Liver (tissue), 8 donors: ENCODE measurements at regions not wholly inside any gene's neighbourhood (a gene's known extent, or its start where the extent isn't known, plus 50 kb on each side); places are given as distances from the start of the nearest gene placed in this dataset.
"Not testable (repeated sequence)": the region's sequence is repeated elsewhere in the genome, so short reads cannot be mapped to it uniquely, and the experiment has no call there.

Experiments used
- DNase-seq: peaks from one replicate; pipeline ENCODE4 v3.0.0-alpha.2; 2017; ENCODE audit warnings: low spot score
- H3K27ac ChIP-seq, 2 donors: one replicate each; pipeline ENCODE4 v1.7.0; 2013; ENCODE audit warnings: inconsistent platforms in 2 of 2, low read length in 2 of 2, control low read depth in 1 of 2, low read depth in 1 of 2, mild to moderate bottlenecking in 1 of 2
- H3K27me3 ChIP-seq, 4 donors: one replicate each; pipeline versions ENCODE4 v1.6.1 to v1.7.0; 2013; ENCODE audit warnings: low read length in 3 of 4, inconsistent platforms in 1 of 4, mild to moderate bottlenecking in 1 of 4, moderate library complexity in 1 of 4; ENCODE audit not compliant: control insufficient read depth in 4 of 4, insufficient read depth in 4 of 4
- H3K36me3 ChIP-seq, 4 donors: one replicate each; pipeline versions ENCODE4 v1.6.1 to v1.7.0; 2013; ENCODE audit warnings: low read length in 3 of 4, mild to moderate bottlenecking in 3 of 4, low read depth in 1 of 4, moderate library complexity in 1 of 4; ENCODE audit not compliant: control insufficient read depth in 4 of 4, insufficient read depth in 3 of 4
- H3K4me1 ChIP-seq, 4 donors: one replicate each; pipeline versions ENCODE4 v1.6.1 to v1.7.0; 2013; ENCODE audit warnings: low read length in 3 of 4, mild to moderate bottlenecking in 3 of 4, moderate library complexity in 1 of 4; ENCODE audit not compliant: control insufficient read depth in 4 of 4, insufficient read depth in 4 of 4
- H3K4me3 ChIP-seq, 3 donors: one replicate each; pipeline versions ENCODE4 v1.6.1 to v1.7.0; 2013; ENCODE audit warnings: low read length in 3 of 3, control low read depth in 1 of 3, low read depth in 1 of 3, mild to moderate bottlenecking in 1 of 3
- H3K9ac ChIP-seq, 2 donors: one replicate each; pipeline ENCODE4 v1.7.0; 2013; ENCODE audit warnings: low read length in 2 of 2, mild to moderate bottlenecking in 2 of 2, moderate library complexity in 2 of 2, control low read depth in 1 of 2, low read depth in 1 of 2
- H3K9me3 ChIP-seq, 4 donors: one replicate each; pipeline versions ENCODE4 v1.6.1 to v1.7.0; 2013; ENCODE audit warnings: low read length in 3 of 4; ENCODE audit not compliant: control insufficient read depth in 4 of 4
- ATF3 ChIP-seq: IDR thresholded peaks from 2 replicates; pipeline ENCODE4 v1.6.1; 2016; ENCODE audit warnings: antibody characterized with exemption
- CTCF ChIP-seq: fragments of 150-350 bp; IDR thresholded peaks from 2 replicates; pipeline ENCODE4 v1.5.1; 2017; ENCODE audit warnings: improper control_type of control experiment, low read depth, low read length; ENCODE audit not compliant: missing input control
- EGR1 ChIP-seq, 2 donors: IDR thresholded peaks; 2 replicates each; pipeline ENCODE4 v1.6.1; 2016 to 2018; ENCODE audit warnings: antibody characterized with exemption in 2 of 2, low read depth in 2 of 2
- FOXA1 ChIP-seq: IDR thresholded peaks from 2 replicates; pipeline ENCODE4 v1.6.1; 2016; ENCODE audit warnings: antibody characterized with exemption
- FOXA2 ChIP-seq: IDR thresholded peaks from 2 replicates; pipeline ENCODE4 v1.6.1; 2016; ENCODE audit warnings: antibody characterized with exemption
- GABPA ChIP-seq, 2 donors: IDR thresholded peaks in 1 of 2; conservative IDR thresholded peaks in 1 of 2; 2 replicates each; pipeline ENCODE4 v1.6.1; 2016; ENCODE audit warnings: antibody characterized with exemption in 2 of 2, mild to moderate bottlenecking in 1 of 2, moderate library complexity in 1 of 2
- JUND ChIP-seq, 2 donors: IDR thresholded peaks; 2 replicates each; pipeline ENCODE4 v1.6.1; 2016; ENCODE audit warnings: antibody characterized with exemption in 2 of 2
- NR2F2 ChIP-seq: IDR thresholded peaks from 2 replicates; pipeline ENCODE4 v1.6.1; 2016; ENCODE audit warnings: antibody characterized with exemption
- RAD21 ChIP-seq, 2 donors: IDR thresholded peaks; 2 replicates each; pipeline ENCODE4 v1.6.1; 2016; ENCODE audit warnings: antibody characterized with exemption in 2 of 2, mild to moderate bottlenecking in 2 of 2
- RXRA ChIP-seq, 2 donors: IDR thresholded peaks; 2 replicates each; pipeline ENCODE4 v1.6.1; 2017 to 2018; ENCODE audit warnings: antibody characterized with exemption in 2 of 2, mild to moderate bottlenecking in 1 of 2
- SP1 ChIP-seq: IDR thresholded peaks from 2 replicates; pipeline ENCODE4 v1.6.1; 2018; ENCODE audit warnings: antibody characterized with exemption, mild to moderate bottlenecking
- TAF1 ChIP-seq: conservative IDR thresholded peaks from 2 replicates; pipeline ENCODE4 v1.6.1; 2016; ENCODE audit warnings: antibody characterized with exemption, mild to moderate bottlenecking
- WGBS: extraction: QIAGEN DNeasy Blood & Tissue Kit; methylation state at CpG from one replicate; pipeline ENCODE4 v1.1.7; 2013; 5-methylcytosine and 5-hydroxymethylcytosine counted together
- TF ChIP-seq, protein P1 (sequence below): IDR thresholded peaks from 2 replicates; pipeline ENCODE4 v1.6.1; 2016; ENCODE audit warnings: antibody characterized with exemption
- TF ChIP-seq, protein P2 (sequence below): IDR thresholded peaks from 2 replicates; pipeline ENCODE4 v1.6.1; 2016; ENCODE audit warnings: antibody characterized with exemption, mild to moderate bottlenecking
- TF ChIP-seq, protein P3 (sequence below): IDR thresholded peaks from 2 replicates; pipeline ENCODE4 v1.6.1; 2016; ENCODE audit warnings: antibody characterized with exemption
- donor health status: healthy.
- donor health status: healthy.
- donor health status: healthy.
- donor health status: healthy.
- donor health status: healthy.

DNA sequence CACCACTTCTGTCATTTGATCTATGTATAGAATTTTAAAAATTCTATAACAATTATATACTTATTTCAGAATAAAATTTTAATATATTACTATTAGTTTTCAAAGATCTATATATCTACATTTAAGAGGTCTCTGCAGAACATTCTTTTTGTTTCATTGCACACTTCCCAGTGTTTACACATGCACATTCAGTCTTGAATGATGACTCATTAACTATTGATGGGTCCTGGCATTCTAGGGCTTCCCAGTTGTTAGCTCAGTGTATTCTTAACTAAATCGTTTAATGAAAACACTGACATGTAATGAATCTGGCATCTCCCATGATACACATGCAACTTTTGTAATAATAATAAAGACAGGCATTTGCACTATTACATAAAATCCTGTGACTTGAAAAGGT lies 324.6 kb downstream of the KLF12 start:
- no peaks in the 10 kb centered on the region for H3K27me3 ChIP-seq
- H3K4me1 ChIP-seq = peaks cover 0 to 2% (median 0%) of the 10 kb centered on the region in 4 donors
- TF ChIP-seq FOXA1 (no peak), JUND (IDR thresholded peaks at IDR 0.05) (peak in 1 of 2 donors; percentile 20)
- DNase-seq = no peak
- no peak overlapping the region for H3K27ac ChIP-seq
- no peaks in the 10 kb centered on the region for H3K36me3 ChIP-seq
- no peaks in the 10 kb centered on the region for H3K9me3 ChIP-seq
- 32% methylated on average over 1 of the region's 1 CpG for WGBS
- H3K4me3 ChIP-seq = no peak overlapping the region
- no peak overlapping the region for H3K9ac ChIP-seq

DNA sequence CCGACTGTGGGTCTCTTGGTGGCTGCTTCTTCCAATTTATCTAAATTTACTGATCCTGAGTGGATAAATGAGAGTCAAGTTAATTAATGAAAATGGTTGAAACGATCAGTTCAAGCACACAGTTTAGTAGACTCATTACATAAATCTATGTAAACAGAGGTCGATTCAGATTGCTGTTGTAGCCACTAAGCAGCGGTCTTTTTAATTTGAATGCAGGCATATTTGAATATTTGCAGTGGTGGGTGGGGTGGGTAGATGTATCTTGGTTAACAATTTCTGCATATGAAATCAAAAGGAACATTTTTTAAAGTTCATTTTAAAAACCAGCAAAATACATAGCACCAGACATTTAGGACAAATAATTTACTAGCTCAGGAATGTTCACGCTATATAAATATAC lies 325.9 kb downstream of the KLF12 start:
- TF ChIP-seq EGR1 (IDR thresholded peaks at IDR 0.05; ENCODE audit: low read depth in 2 of 2) = no peak
- TF ChIP-seq, protein P1, sequence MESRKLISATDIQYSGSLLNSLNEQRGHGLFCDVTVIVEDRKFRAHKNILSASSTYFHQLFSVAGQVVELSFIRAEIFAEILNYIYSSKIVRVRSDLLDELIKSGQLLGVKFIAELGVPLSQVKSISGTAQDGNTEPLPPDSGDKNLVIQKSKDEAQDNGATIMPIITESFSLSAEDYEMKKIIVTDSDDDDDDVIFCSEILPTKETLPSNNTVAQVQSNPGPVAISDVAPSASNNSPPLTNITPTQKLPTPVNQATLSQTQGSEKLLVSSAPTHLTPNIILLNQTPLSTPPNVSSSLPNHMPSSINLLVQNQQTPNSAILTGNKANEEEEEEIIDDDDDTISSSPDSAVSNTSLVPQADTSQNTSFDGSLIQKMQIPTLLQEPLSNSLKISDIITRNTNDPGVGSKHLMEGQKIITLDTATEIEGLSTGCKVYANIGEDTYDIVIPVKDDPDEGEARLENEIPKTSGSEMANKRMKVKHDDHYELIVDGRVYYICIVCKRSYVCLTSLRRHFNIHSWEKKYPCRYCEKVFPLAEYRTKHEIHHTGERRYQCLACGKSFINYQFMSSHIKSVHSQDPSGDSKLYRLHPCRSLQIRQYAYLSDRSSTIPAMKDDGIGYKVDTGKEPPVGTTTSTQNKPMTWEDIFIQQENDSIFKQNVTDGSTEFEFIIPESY = no peak
- TF ChIP-seq, protein P2, sequence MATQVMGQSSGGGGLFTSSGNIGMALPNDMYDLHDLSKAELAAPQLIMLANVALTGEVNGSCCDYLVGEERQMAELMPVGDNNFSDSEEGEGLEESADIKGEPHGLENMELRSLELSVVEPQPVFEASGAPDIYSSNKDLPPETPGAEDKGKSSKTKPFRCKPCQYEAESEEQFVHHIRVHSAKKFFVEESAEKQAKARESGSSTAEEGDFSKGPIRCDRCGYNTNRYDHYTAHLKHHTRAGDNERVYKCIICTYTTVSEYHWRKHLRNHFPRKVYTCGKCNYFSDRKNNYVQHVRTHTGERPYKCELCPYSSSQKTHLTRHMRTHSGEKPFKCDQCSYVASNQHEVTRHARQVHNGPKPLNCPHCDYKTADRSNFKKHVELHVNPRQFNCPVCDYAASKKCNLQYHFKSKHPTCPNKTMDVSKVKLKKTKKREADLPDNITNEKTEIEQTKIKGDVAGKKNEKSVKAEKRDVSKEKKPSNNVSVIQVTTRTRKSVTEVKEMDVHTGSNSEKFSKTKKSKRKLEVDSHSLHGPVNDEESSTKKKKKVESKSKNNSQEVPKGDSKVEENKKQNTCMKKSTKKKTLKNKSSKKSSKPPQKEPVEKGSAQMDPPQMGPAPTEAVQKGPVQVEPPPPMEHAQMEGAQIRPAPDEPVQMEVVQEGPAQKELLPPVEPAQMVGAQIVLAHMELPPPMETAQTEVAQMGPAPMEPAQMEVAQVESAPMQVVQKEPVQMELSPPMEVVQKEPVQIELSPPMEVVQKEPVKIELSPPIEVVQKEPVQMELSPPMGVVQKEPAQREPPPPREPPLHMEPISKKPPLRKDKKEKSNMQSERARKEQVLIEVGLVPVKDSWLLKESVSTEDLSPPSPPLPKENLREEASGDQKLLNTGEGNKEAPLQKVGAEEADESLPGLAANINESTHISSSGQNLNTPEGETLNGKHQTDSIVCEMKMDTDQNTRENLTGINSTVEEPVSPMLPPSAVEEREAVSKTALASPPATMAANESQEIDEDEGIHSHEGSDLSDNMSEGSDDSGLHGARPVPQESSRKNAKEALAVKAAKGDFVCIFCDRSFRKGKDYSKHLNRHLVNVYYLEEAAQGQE = no peak
- no peak for TF ChIP-seq TAF1
- TF ChIP-seq FOXA2 = no peak
- TF ChIP-seq RAD21 (IDR thresholded peaks at IDR 0.05) = no peak
- TF ChIP-seq, protein P3, sequence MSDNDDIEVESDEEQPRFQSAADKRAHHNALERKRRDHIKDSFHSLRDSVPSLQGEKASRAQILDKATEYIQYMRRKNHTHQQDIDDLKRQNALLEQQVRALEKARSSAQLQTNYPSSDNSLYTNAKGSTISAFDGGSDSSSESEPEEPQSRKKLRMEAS = no peak
- TF ChIP-seq ATF3 = no peak
- TF ChIP-seq NR2F2 = no peak
- no peak for TF ChIP-seq GABPA (IDR thresholded peaks at IDR 0.05 in 1 of 2, conservative IDR thresholded peaks at IDR 0.05 in 1 of 2)
- no peak for TF ChIP-seq CTCF
- no peak for TF ChIP-seq FOXA1
- no peak for TF ChIP-seq RXRA (IDR thresholded peaks at IDR 0.05)
- no peak for TF ChIP-seq SP1
- no peak overlapping the region for H3K27ac ChIP-seq
- H3K27me3 ChIP-seq = no peaks in the 10 kb centered on the region
- no peaks in the 10 kb centered on the region for H3K9me3 ChIP-seq
- 71% methylated on average over 5 of the region's 5 CpGs for WGBS
- H3K36me3 ChIP-seq = peaks cover 0 to 3% (median 0%) of the 10 kb centered on the region in 4 donors
- H3K4me1 ChIP-seq = peaks cover 0 to 2% (median 0%) of the 10 kb centered on the region in 4 donors
- no peak overlapping the region for H3K4me3 ChIP-seq
- DNase-seq = no peak
- no peak overlapping the region for H3K9ac ChIP-seq

DNA sequence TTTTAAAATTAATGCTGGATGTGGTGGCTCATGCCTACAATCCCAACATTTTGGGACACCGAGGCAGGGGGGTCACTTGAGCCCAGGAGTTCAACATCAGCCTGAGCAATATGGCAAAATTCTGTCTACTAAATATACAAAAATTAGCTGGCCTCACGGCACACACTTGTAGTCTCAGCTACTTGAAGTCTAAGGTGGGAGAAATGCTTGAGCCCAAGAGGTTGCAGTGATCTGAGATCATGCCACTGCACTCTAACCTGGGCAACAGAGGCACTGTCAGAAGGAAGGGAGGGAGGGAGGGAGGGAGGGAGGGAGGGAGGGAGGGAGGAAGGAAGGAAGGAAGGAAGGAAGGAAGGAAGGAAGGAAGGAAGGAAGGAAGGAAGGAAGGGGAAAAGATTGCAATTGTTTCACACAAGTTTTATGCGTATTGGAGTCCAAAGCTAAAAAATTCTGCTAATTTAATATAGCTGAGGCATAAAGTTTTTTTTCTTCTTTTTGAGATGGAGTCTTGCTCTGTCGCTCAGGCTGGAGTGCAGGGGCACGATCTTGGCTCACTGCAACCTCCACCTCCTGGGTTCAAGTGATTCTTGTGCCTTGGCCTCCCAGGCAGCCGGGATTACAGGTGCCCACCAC lies 328.8 kb downstream of the KLF12 start:
- H3K4me1 ChIP-seq, H3K9ac ChIP-seq, H3K36me3 ChIP-seq, H3K4me3 ChIP-seq, H3K27me3 ChIP-seq, H3K9me3 ChIP-seq, H3K27ac ChIP-seq, DNase-seq: not testable (repeated sequence)
- 96% methylated on average over 6 of the region's 6 CpGs for WGBS
